Stimulated activated CD4-positive, alpha-beta T cell treated with anti-CD3 and anti-CD28 coated beads, Interleukin-15, amount 100 ng/mL, for 24 hours (primary cell): ENCODE measurements at regions not wholly inside any gene's neighbourhood (a gene's known extent, or its start where the extent isn't known, plus 50 kb on each side); places are given as distances from the start of the nearest gene placed in this dataset.

ENCODE experiments used
- DNase-seq: peaks from one replicate; pipeline ENCODE4 v3.0.0-alpha.2; 2020

GRCh38 chr12:94777936-94778335, 127.6 kb upstream of the TMCC3 start:
- no peak for DNase-seq

- DNase-seq, result no peak
Measured at GRCh38 chr12:94775710-94776109, 125.4 kb upstream of the TMCC3 start.

- DNase-seq, result no peak
Measured at GRCh38 chr12:94771741-94772140, 121.4 kb upstream of the TMCC3 start.

GRCh38 chr12:94771199-94771598, 120.8 kb upstream of the TMCC3 start:
- DNase-seq, result no peak

- no peak for DNase-seq
Measured at GRCh38 chr12:94770791-94771190, 120.4 kb upstream of the TMCC3 start.

- no peak for DNase-seq
Measured at GRCh38 chr12:94769776-94770759, 119.7 kb upstream of the TMCC3 start.

- no peak for DNase-seq
Measured at GRCh38 chr12:94769047-94769420, 118.7 kb upstream of the TMCC3 start.

GRCh38 chr12:94768398-94769046, 118.2 kb upstream of the TMCC3 start:
- DNase-seq, result no peak

GRCh38 chr12:94767956-94768355, 117.6 kb upstream of the TMCC3 start:
- no peak for DNase-seq

GRCh38 chr12:94766397-94766796, 116.0 kb upstream of the TMCC3 start:
- no peak for DNase-seq

- no peak for DNase-seq
Measured at GRCh38 chr12:94763462-94763861, 113.1 kb upstream of the TMCC3 start.

GRCh38 chr12:94762943-94763342, 112.6 kb upstream of the TMCC3 start:
- DNase-seq, result no peak

- DNase-seq, result no peak
Measured at GRCh38 chr12:94762259-94762942, 112.0 kb upstream of the TMCC3 start.

GRCh38 chr12:94761559-94761958, 111.2 kb upstream of the TMCC3 start:
- DNase-seq, result peak; percentile 3

GRCh38 chr12:94760786-94761185, 110.4 kb upstream of the TMCC3 start:
- DNase-seq, result no peak

GRCh38 chr12:94756789-94757188, 106.4 kb upstream of the TMCC3 start:
- no peak for DNase-seq

GRCh38 chr12:94755598-94755997, 105.2 kb upstream of the TMCC3 start:
- DNase-seq, result no peak

- DNase-seq, result no peak
Measured at GRCh38 chr12:94754653-94755052, 104.3 kb upstream of the TMCC3 start.

- DNase-seq, result peak; percentile 3
Measured at GRCh38 chr12:94753036-94753679, 102.8 kb upstream of the TMCC3 start.

- DNase-seq, result no peak
Measured at GRCh38 chr12:94750864-94751263, 100.5 kb upstream of the TMCC3 start.

- no peak for DNase-seq
Measured at GRCh38 chr12:94749890-94750289, 99.5 kb upstream of the TMCC3 start.

- DNase-seq, result no peak
Measured at GRCh38 chr12:94749455-94749854, 99.1 kb upstream of the TMCC3 start.
